ENCODE measurements at regions not wholly inside any gene's neighbourhood (a gene's known extent, or its start where the extent isn't known, plus 50 kb on each side); places are given as distances from the start of the nearest gene placed in this dataset.

GRCh38 chr16:55390630-55391237 is 66.7 kb downstream of the IRX6 start:
- Histone ChIP-seq H3K4me3 (ENCODE audit: control insufficient read depth in 1 of 7, extremely low read depth in 1 of 7, insufficient read depth in 4 of 7, low read depth in 2 of 7, low read length in 6 of 7) (no peak overlapping the region), H3K27ac (ENCODE audit: insufficient read depth in 1 of 2, low read depth in 1 of 2, low read length in 2 of 2, poor library complexity in 1 of 2, severe bottlenecking in 2 of 2) (no peak overlapping the region), H3K27me3 (replicated peaks in 2 of 5; ENCODE audit: control insufficient read depth in 4 of 5, insufficient read depth in 5 of 5, low read length in 4 of 5) (peaks cover 0 to 7% (median 0%) of the 10 kb centered on the region in 5 experiments), H3K9me3 (ENCODE audit: control extremely low read depth in 1 of 5, control insufficient read depth in 4 of 5, insufficient read depth in 2 of 5, low read depth in 1 of 5, low read length in 4 of 5) (no peaks in the 10 kb centered on the region), H3K4me1 (ENCODE audit: control extremely low read depth in 1 of 4, control insufficient read depth in 4 of 4, insufficient read depth in 4 of 4, low read length in 3 of 4) (no peaks in the 10 kb centered on the region), H3K36me3 (ENCODE audit: control insufficient read depth in 4 of 4, insufficient read depth in 4 of 4, low read length in 3 of 4) (no peaks in the 10 kb centered on the region)
- CTCF ChIA-PET: interaction anchor here (0.6 to 1.1 kb wide), 2 partner anchors 12 to 74 kb away, joined by 3 to 4 read pairs; no protein-coding TSS in a partner anchor
- POLR2A ChIA-PET: no interaction called here
- WGBS (ENCODE audit: insufficient coverage): 96% methylated on average over 3 of the region's 8 CpGs
- DNase-seq: no peak

- CTCF ChIA-PET: no interaction called here
- H3K4me3 ChIP-seq (ENCODE audit: control insufficient read depth in 1 of 7, extremely low read depth in 1 of 7, insufficient read depth in 4 of 7, low read depth in 2 of 7, low read length in 6 of 7): no peak overlapping the region
- H3K27ac ChIP-seq (ENCODE audit: insufficient read depth in 1 of 2, low read depth in 1 of 2, low read length in 2 of 2, poor library complexity in 1 of 2, severe bottlenecking in 2 of 2): no peak overlapping the region
- POLR2A ChIA-PET: no interaction called here
- 83% methylated on average over 1 of the region's 2 CpGs for WGBS (ENCODE audit: insufficient coverage)
- H3K9me3 ChIP-seq (ENCODE audit: control extremely low read depth in 1 of 5, control insufficient read depth in 4 of 5, insufficient read depth in 2 of 5, low read depth in 1 of 5, low read length in 4 of 5): no peaks in the 10 kb centered on the region
- H3K27me3 ChIP-seq (replicated peaks in 2 of 5; ENCODE audit: control insufficient read depth in 4 of 5, insufficient read depth in 5 of 5, low read length in 4 of 5): peaks cover 0 to 7% (median 0%) of the 10 kb centered on the region in 5 experiments
- DNase-seq: no peak
- no peaks in the 10 kb centered on the region for H3K4me1 ChIP-seq (ENCODE audit: control extremely low read depth in 1 of 4, control insufficient read depth in 4 of 4, insufficient read depth in 4 of 4, low read length in 3 of 4)
- H3K36me3 ChIP-seq (ENCODE audit: control insufficient read depth in 4 of 4, insufficient read depth in 4 of 4, low read length in 3 of 4): no peaks in the 10 kb centered on the region
Measured at GRCh38 chr16:55391760-55392375, 67.9 kb downstream of the IRX6 start.

GRCh38 chr16:55392701-55393100 is 68.7 kb downstream of the IRX6 start:
- Histone ChIP-seq H3K27ac (ENCODE audit: insufficient read depth in 1 of 2, low read depth in 1 of 2, low read length in 2 of 2, poor library complexity in 1 of 2, severe bottlenecking in 2 of 2) (no peak overlapping the region), H3K9me3 (ENCODE audit: control extremely low read depth in 1 of 5, control insufficient read depth in 4 of 5, insufficient read depth in 2 of 5, low read depth in 1 of 5, low read length in 4 of 5) (no peaks in the 10 kb centered on the region), H3K27me3 (replicated peaks in 2 of 5; ENCODE audit: control insufficient read depth in 4 of 5, insufficient read depth in 5 of 5, low read length in 4 of 5) (peaks cover 0 to 7% (median 0%) of the 10 kb centered on the region in 5 experiments), H3K4me1 (ENCODE audit: control extremely low read depth in 1 of 4, control insufficient read depth in 4 of 4, insufficient read depth in 4 of 4, low read length in 3 of 4) (no peaks in the 10 kb centered on the region), H3K4me3 (ENCODE audit: control insufficient read depth in 1 of 7, extremely low read depth in 1 of 7, insufficient read depth in 4 of 7, low read depth in 2 of 7, low read length in 6 of 7) (no peak overlapping the region), H3K36me3 (ENCODE audit: control insufficient read depth in 4 of 4, insufficient read depth in 4 of 4, low read length in 3 of 4) (no peaks in the 10 kb centered on the region)
- WGBS (ENCODE audit: insufficient coverage): no CpG with 5 or more reads among the region's 1 CpG
- ChIA-PET CTCF (no interaction called here), POLR2A (no interaction called here)
- DNase-seq: no peak

GRCh38 chr16:55393991-55394390 is 70.0 kb downstream of the IRX6 start:
- WGBS (ENCODE audit: insufficient coverage): 73% methylated on average over 4 of the region's 4 CpGs
- no peaks in the 10 kb centered on the region for H3K36me3 ChIP-seq (ENCODE audit: control insufficient read depth in 4 of 4, insufficient read depth in 4 of 4, low read length in 3 of 4)
- POLR2A ChIA-PET: no interaction called here
- H3K9me3 ChIP-seq (ENCODE audit: control extremely low read depth in 1 of 5, control insufficient read depth in 4 of 5, insufficient read depth in 2 of 5, low read depth in 1 of 5, low read length in 4 of 5): no peaks in the 10 kb centered on the region
- H3K27me3 ChIP-seq (replicated peaks in 2 of 5; ENCODE audit: control insufficient read depth in 4 of 5, insufficient read depth in 5 of 5, low read length in 4 of 5): peaks cover 0 to 7% (median 0%) of the 10 kb centered on the region in 5 experiments
- H3K4me1 ChIP-seq (ENCODE audit: control extremely low read depth in 1 of 4, control insufficient read depth in 4 of 4, insufficient read depth in 4 of 4, low read length in 3 of 4): no peaks in the 10 kb centered on the region
- CTCF ChIA-PET: no interaction called here
- no peak overlapping the region for H3K4me3 ChIP-seq (ENCODE audit: control insufficient read depth in 1 of 7, extremely low read depth in 1 of 7, insufficient read depth in 4 of 7, low read depth in 2 of 7, low read length in 6 of 7)
- no peak for DNase-seq
- no peak overlapping the region for H3K27ac ChIP-seq (ENCODE audit: insufficient read depth in 1 of 2, low read depth in 1 of 2, low read length in 2 of 2, poor library complexity in 1 of 2, severe bottlenecking in 2 of 2)

DNA sequence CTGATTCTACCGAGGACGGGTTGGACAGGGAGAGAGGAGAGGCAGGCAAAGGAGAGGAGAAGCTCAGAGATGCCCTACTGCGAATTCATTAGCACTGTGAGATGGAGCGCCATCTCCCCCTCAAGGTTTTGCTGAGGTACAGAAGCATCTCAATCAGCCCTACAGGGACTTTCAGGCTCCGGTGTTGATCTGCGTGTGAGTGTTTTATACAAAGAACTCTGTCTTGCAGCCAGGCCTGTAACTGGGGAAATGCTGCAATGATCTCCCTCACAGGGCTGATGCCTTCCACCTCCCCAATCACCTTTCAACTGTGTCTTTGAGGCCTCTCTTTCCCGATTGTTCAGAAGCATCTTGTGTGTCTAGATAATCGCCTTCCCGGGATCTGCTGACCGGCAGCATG is 74.8 kb downstream of the IRX6 start:
- Histone ChIP-seq H3K36me3 (ENCODE audit: control insufficient read depth in 4 of 4, insufficient read depth in 4 of 4, low read length in 3 of 4) (no peaks in the 10 kb centered on the region), H3K27me3 (replicated peaks in 2 of 5; ENCODE audit: control insufficient read depth in 4 of 5, insufficient read depth in 5 of 5, low read length in 4 of 5) (peaks cover 0 to 1% (median 0%) of the 10 kb centered on the region in 5 experiments), H3K4me1 (ENCODE audit: control extremely low read depth in 1 of 4, control insufficient read depth in 4 of 4, insufficient read depth in 4 of 4, low read length in 3 of 4) (no peaks in the 10 kb centered on the region), H3K9me3 (ENCODE audit: control extremely low read depth in 1 of 5, control insufficient read depth in 4 of 5, insufficient read depth in 2 of 5, low read depth in 1 of 5, low read length in 4 of 5) (no peaks in the 10 kb centered on the region), H3K27ac (ENCODE audit: insufficient read depth in 1 of 2, low read depth in 1 of 2, low read length in 2 of 2, poor library complexity in 1 of 2, severe bottlenecking in 2 of 2) (no peak overlapping the region), H3K4me3 (ENCODE audit: control insufficient read depth in 1 of 7, extremely low read depth in 1 of 7, insufficient read depth in 4 of 7, low read depth in 2 of 7, low read length in 6 of 7) (no peak overlapping the region)
- 94% methylated on average over 7 of the region's 10 CpGs for WGBS (ENCODE audit: insufficient coverage)
- no peak for DNase-seq
- ChIA-PET POLR2A (no interaction called here), CTCF (interaction anchor here (1.0 kb wide), 1 partner anchor 44 kb away, joined by 5 read pairs; no protein-coding TSS in a partner anchor)

GRCh38 chr16:55399911-55400310 is 75.9 kb downstream of the IRX6 start:
- no peaks in the 10 kb centered on the region for H3K27me3 ChIP-seq (replicated peaks in 2 of 5; ENCODE audit: control insufficient read depth in 4 of 5, insufficient read depth in 5 of 5, low read length in 4 of 5)
- DNase-seq: no peak
- POLR2A ChIA-PET: no interaction called here
- CTCF ChIA-PET: no interaction called here
- H3K4me1 ChIP-seq (ENCODE audit: control extremely low read depth in 1 of 4, control insufficient read depth in 4 of 4, insufficient read depth in 4 of 4, low read length in 3 of 4): no peaks in the 10 kb centered on the region
- no peak overlapping the region for H3K4me3 ChIP-seq (ENCODE audit: control insufficient read depth in 1 of 7, extremely low read depth in 1 of 7, insufficient read depth in 4 of 7, low read depth in 2 of 7, low read length in 6 of 7)
- WGBS (ENCODE audit: insufficient coverage): 80% methylated on average over 1 of the region's 5 CpGs
- no peak overlapping the region for H3K27ac ChIP-seq (ENCODE audit: insufficient read depth in 1 of 2, low read depth in 1 of 2, low read length in 2 of 2, poor library complexity in 1 of 2, severe bottlenecking in 2 of 2)
- no peaks in the 10 kb centered on the region for H3K9me3 ChIP-seq (ENCODE audit: control extremely low read depth in 1 of 5, control insufficient read depth in 4 of 5, insufficient read depth in 2 of 5, low read depth in 1 of 5, low read length in 4 of 5)
- H3K36me3 ChIP-seq (ENCODE audit: control insufficient read depth in 4 of 4, insufficient read depth in 4 of 4, low read length in 3 of 4): no peaks in the 10 kb centered on the region

DNA sequence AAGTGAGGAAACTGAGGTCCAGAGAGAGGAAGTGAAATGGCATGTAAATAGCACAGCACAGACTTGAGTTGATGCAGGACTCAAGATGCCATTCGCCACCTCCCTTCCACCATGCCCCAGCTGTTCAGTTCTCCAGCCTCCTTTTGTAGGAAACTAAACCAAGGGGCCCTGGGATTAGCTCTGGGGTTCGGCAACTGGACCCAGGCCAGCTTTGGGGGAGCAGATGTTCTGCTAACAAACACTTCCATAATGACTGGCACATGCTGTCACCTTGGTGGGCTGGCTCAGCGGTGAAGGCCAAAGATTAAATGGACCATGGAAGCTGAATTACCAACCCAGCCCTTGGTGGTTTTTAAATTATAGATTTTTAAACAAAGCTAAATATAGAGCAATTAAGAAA is 77.0 kb downstream of the IRX6 start:
- H3K36me3 ChIP-seq (ENCODE audit: control insufficient read depth in 4 of 4, insufficient read depth in 4 of 4, low read length in 3 of 4): no peaks in the 10 kb centered on the region
- no peak overlapping the region for H3K4me3 ChIP-seq (ENCODE audit: control insufficient read depth in 1 of 7, extremely low read depth in 1 of 7, insufficient read depth in 4 of 7, low read depth in 2 of 7, low read length in 6 of 7)
- no peak for DNase-seq
- ChIA-PET CTCF (no interaction called here), POLR2A (no interaction called here)
- H3K4me1 ChIP-seq (ENCODE audit: control extremely low read depth in 1 of 4, control insufficient read depth in 4 of 4, insufficient read depth in 4 of 4, low read length in 3 of 4): no peaks in the 10 kb centered on the region
- H3K9me3 ChIP-seq (ENCODE audit: control extremely low read depth in 1 of 5, control insufficient read depth in 4 of 5, insufficient read depth in 2 of 5, low read depth in 1 of 5, low read length in 4 of 5): no peaks in the 10 kb centered on the region
- H3K27ac ChIP-seq (ENCODE audit: insufficient read depth in 1 of 2, low read depth in 1 of 2, low read length in 2 of 2, poor library complexity in 1 of 2, severe bottlenecking in 2 of 2): no peak overlapping the region
- 100% methylated on average over 1 of the region's 3 CpGs for WGBS (ENCODE audit: insufficient coverage)
- H3K27me3 ChIP-seq (replicated peaks in 2 of 5; ENCODE audit: control insufficient read depth in 4 of 5, insufficient read depth in 5 of 5, low read length in 4 of 5): no peaks in the 10 kb centered on the region
